ENCODE measurements at regions not wholly inside any gene's neighbourhood (a gene's known extent, or its start where the extent isn't known, plus 50 kb on each side); places are given as distances from the start of the nearest gene placed in this dataset.

GRCh38 chr13:110819203-110820014 lies 95.5 kb downstream of the ANKRD10 start (continued):
- peak; percentile 94 for TF ChIP-seq CTCF (CRISPR knock-in tag; IDR thresholded peaks at IDR 0.05)
- TF ChIP-seq FOXC1 (CRISPR knock-in tag; IDR thresholded peaks at IDR 0.05; ENCODE audit: borderline replicate concordance): no peak
- peak; percentile 43; the same call in 1 of the 2 replicates for TF ChIP-seq ERF (CRISPR knock-in tag; IDR thresholded peaks at IDR 0.05)
- TF ChIP-seq CBX5 (CRISPR knock-in tag; IDR thresholded peaks at IDR 0.05; ENCODE audit: borderline replicate concordance): 0 out of 2 replicates have a peak, but pooled peaks have one; percentile 33
- peak; percentile 48; the same call in 1 of the 2 replicates for TF ChIP-seq KDM5B (CRISPR knock-in tag; IDR thresholded peaks at IDR 0.05; ENCODE audit: borderline replicate concordance)
- 0 out of 2 replicates have a peak, but pooled peaks have one; percentile 34 for TF ChIP-seq SAP130 (CRISPR knock-in tag; IDR thresholded peaks at IDR 0.05; ENCODE audit: low read depth)
- 0 out of 2 replicates have a peak, but pooled peaks have one; percentile 49 for TF ChIP-seq ZNF205 (CRISPR knock-in tag; IDR thresholded peaks at IDR 0.05)
- peak; percentile 31; the same call in 1 of the 2 replicates for TF ChIP-seq MYC (CRISPR knock-in tag; IDR thresholded peaks at IDR 0.05; ENCODE audit: borderline replicate concordance)

- H4K20me1 ChIP-seq (ENCODE audit: insufficient read depth, low read length): no peaks in the 10 kb centered on the region
- H3K79me2 ChIP-seq (ENCODE audit: insufficient read depth, low read length): no peaks in the 10 kb centered on the region
- BruUV-seq (replicated peaks): no TSS peak
- intact Hi-C loops (cut with micrococcal nuclease; ENCODE audit: unreplicated experiment): loop anchor here (10.0 kb wide), 1 partner anchor 104 kb away; no protein-coding TSS in a partner anchor
- 8% methylated on average over 9 of the region's 9 CpGs for WGBS (ENCODE audit: low lambda C conversion rate)
- TF ChIP-seq SRY (CRISPR knock-in tag; IDR thresholded peaks at IDR 0.05) (no peak), ZNF777 (CRISPR knock-in tag; IDR thresholded peaks at IDR 0.05) (no peak), FOXA1 (IDR thresholded peaks at IDR 0.05) (no peak), FOXA1 (CRISPR knock-in tag; IDR thresholded peaks at IDR 0.05) (no peak), GRHL1 (CRISPR knock-in tag; conservative IDR thresholded peaks at IDR 0.05) (no peak), NFATC3 (CRISPR knock-in tag; IDR thresholded peaks at IDR 0.05) (no peak), ZNF335 (CRISPR knock-in tag; IDR thresholded peaks at IDR 0.05) (no peak), ZNF180 (CRISPR knock-in tag; IDR thresholded peaks at IDR 0.05; ENCODE audit: borderline replicate concordance, low read depth) (no peak), MED8 (CRISPR knock-in tag; IDR thresholded peaks at IDR 0.05; ENCODE audit: insufficient replicate concordance) (no peak), ZNF451 (CRISPR knock-in tag; IDR thresholded peaks at IDR 0.05) (no peak), KLF13 (CRISPR knock-in tag; IDR thresholded peaks at IDR 0.05) (no peak), RFX5 (IDR thresholded peaks at IDR 0.05; ENCODE audit: low read depth, low read length) (no peak), TEAD3 (CRISPR knock-in tag; optimal IDR thresholded peaks at IDR 0.05; ENCODE audit: borderline replicate concordance) (no peak), ZNF205 (CRISPR knock-in tag; IDR thresholded peaks at IDR 0.05) (no peak)
- no peaks in the 10 kb centered on the region for H3K36me3 ChIP-seq (replicated peaks in 1 of 2; ENCODE audit: control insufficient read depth in 1 of 2, insufficient read depth in 2 of 2, low read length in 2 of 2)
- H3K27ac ChIP-seq (ENCODE audit: extremely low read length, insufficient read depth, low read length): no peak overlapping the region
- no peak overlapping the region for H2AFZ ChIP-seq (ENCODE audit: low read length)
- peaks cover 17% of the 10 kb centered on the region for H3K4me1 ChIP-seq (ENCODE audit: insufficient read depth, low read length)
- no peak overlapping the region for H3K9ac ChIP-seq (ENCODE audit: insufficient read depth, low read depth, low read length)
- ChIA-PET CTCF (ENCODE audit: low intra/inter-chr PET ratio, low total read pairs) (interaction anchor here (2.7 kb wide), 1 partner anchor 137 kb away, joined by 15 read pairs; no protein-coding TSS in a partner anchor), POLR2A (no interaction called here)
- peaks cover 1 to 11% of the 10 kb centered on the region in 2 experiments; a peak in 2 of 5 replicates for H3K27me3 ChIP-seq (ENCODE audit: control insufficient read depth in 1 of 2, insufficient read depth in 2 of 2, low read length in 2 of 2)
- DNase-seq (ENCODE audit: low spot score) (no peak), ATAC-seq (no peak; the same call in none of the 3 replicates), FAIRE-seq (no peak)
- no peaks in the 10 kb centered on the region for H3K9me3 ChIP-seq (ENCODE audit: low read length)
- in situ Hi-C loops (cut with HindIII; ENCODE audit: extremely low pct_ligation_motif_present, low pct_unique_long_range_greater_than_20kb): loop anchor here (25.0 kb wide), 1 partner anchor 608 kb away; no protein-coding TSS in a partner anchor
- no peak overlapping the region for H3K4me3 ChIP-seq (replicated peaks in 1 of 3; ENCODE audit: insufficient read depth in 1 of 3, low read depth in 2 of 3, low read length in 3 of 3)
- H3K4me2 ChIP-seq (ENCODE audit: low read depth, low read length): peak overlapping the region; percentile 29; the same call in 1 of the 2 replicates
Measured at GRCh38 chr13:110820322-110820721, 94.5 kb downstream of the ANKRD10 start.

Measured in HepG2 (cell line).